ENCODE measurements at regions not wholly inside any gene's neighbourhood (a gene's known extent, or its start where the extent isn't known, plus 50 kb on each side); places are given as distances from the start of the nearest gene placed in this dataset.

DNA sequence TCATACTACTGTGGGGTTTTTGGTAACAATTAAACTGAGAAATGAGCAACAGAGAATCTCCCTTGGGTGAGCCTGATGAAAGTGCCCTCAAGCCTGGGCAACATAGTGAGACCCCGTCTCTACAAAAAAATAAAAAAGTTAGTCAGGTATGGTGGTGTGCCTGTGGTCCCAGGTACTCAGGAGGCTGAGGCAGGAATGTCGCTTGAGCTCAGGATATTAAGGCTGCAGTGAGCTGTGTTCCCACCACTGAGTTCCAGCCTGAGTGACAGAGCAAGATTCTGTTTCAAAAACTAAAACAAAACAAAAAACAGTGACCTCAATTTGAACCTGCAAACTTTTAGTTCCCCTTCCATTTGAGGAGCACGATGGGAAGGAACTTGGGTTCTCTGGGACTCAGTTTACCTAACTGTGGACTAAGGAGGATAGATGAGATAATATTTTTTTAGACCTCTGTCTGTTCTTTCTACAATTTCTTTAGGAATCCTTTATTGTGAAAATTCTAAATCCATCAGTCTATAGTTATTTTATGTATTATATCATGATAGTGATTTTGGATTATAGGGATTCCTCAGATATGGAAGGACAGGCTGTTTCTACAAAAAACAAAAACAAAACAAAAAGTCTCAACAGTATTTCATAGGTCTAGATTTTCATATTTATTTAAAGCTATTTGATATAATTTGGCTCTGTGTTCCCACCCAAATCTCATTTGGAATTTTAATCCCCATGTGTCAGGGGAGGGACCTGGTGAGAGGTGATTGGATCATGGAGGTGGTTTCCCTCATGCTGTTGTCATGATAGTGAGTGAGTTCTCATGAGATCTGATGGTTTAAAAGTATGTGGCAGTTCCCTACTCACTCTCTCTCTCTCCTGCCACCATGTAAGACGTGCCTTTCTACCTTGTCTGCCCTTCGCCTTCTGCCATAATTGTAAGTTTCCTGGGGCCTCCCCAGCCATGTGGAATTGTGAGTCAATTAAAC is 178.6 kb downstream of the MYCN start:
- no peak overlapping the region for H3K4me3 ChIP-seq (ENCODE audit: low read length)
- no peaks in the 10 kb centered on the region for H3K4me1 ChIP-seq (ENCODE audit: insufficient read depth, low read length)
- no peaks in the 10 kb centered on the region for H3K9me3 ChIP-seq (ENCODE audit: low read depth, low read length)
- no peaks in the 10 kb centered on the region for H3K27me3 ChIP-seq (ENCODE audit: insufficient read depth, low read length)

DNA sequence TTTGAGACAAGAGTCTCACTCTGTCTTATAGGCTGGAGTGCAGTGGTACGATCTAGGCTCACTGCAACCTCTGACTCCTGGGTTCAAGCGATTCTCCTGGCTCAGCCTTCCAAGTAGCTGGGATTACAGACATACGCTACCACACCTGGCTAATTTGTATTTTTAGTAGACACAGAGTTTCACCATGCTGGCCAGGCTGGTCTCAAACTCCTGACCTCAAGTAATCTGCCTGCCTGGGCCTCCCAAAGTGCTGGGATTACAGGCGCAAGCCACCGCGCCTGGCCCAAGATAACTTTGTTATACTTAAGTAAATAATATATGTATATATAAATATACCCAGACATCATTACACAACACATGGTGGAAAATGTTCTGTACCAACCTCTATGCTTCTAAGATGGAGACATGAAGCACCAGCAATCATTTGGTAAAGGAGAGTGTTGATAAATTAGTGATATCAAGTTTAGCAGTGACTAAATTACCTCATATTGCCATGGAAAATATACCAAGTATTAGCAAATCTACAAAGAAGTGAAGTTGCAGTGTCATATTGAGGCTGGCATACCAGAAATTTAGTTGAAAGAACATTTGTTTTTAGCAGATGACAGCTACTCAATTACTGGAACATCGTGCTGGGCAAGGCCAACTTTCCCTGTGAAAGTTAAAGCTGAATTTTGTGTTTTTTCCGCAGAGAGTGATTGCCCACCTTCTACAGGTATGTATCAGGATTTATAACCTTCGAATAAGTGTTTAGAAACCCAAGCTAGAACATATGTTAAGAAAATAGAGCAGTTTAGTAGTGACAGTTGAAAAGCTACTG is 177.7 kb downstream of the MYCN start:
- H3K4me3 ChIP-seq (ENCODE audit: low read length) = no peak overlapping the region
- H3K9me3 ChIP-seq (ENCODE audit: low read depth, low read length) = no peaks in the 10 kb centered on the region

DNA sequence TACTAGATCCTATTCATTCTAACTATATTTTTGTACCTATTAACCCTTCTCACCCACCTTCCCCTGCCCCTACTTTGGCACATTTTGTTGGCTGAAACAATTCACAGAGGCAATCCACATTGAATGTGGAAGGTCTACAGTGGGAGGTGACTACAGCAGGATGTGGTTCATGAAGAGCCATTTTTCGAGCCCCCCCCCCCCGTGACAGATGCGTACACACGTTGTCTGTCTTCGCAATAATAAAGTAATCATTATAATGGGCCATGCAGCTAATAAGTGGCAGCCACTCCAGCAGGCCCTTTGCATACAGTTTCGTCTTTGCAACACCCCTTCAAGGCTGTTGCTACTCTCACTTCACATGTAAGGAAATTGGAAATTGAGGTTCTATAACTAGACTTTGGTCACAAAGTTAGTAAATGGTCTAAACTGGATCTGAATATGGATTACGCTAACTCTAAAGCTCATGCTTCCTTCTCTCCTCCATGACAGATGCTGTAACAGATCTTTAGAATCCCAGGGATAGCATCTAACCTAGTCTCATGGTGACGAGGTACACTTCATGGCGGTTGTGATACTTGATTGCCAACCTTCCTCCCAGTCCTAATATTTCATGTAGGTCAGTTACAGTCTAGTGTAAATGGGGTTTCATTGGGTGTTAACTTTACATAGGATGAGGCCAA is 176.8 kb downstream of the MYCN start:
- Histone ChIP-seq H3K27me3 (ENCODE audit: insufficient read depth, low read length) (no peaks in the 10 kb centered on the region), H3K4me3 (ENCODE audit: low read length) (no peak overlapping the region), H3K4me1 (ENCODE audit: insufficient read depth, low read length) (no peaks in the 10 kb centered on the region), H3K9me3 (ENCODE audit: low read depth, low read length) (no peaks in the 10 kb centered on the region)

More for the DNA sequence above, 177.7 kb downstream of the MYCN start:
- Histone ChIP-seq H3K27me3 (ENCODE audit: insufficient read depth, low read length) (no peaks in the 10 kb centered on the region), H3K4me1 (ENCODE audit: insufficient read depth, low read length) (no peaks in the 10 kb centered on the region)

DNA sequence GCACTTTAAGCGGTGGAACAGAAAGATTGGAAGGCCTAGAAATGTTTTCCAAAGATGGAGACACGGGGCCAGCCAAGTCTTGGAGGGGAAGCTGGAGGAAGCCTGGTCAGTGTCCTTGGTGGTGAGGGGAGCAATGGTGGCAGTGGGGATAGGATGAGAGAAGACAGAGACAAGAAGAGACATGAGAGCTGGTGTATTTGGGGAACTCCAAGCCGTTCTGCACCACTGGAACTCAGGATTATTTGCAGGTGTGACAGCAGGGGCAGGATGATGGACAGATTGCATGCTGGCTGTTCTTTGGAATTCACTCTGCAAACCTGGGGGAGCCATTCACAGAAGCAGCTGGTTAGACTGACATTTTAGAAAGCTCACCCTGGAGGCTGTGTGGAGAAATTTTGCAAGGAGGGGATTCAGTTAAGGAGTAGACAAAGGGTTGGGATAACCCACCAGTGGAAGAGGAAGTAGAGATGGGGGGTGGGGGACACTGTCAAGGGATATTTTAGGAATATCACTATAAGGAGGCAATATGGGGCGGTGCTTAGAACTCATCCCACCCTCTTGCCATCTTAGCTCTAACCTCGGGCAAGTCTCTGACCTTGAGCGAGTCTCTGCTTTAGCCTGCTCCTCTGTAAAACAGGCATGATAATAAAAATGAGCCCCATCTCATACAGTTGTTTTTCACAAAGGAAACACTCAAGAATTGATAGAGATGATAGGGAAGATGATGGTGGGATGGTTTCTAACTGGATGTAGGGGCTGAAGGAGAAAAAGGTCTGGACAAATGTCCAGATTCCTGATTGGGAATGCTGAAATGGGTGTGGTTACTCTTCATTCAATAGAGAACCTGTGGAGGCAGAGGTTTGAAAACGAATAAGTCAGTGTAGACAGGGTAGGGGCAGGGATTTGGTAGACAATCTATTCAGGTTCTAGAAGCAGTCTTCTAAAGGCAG is 175.8 kb downstream of the MYCN start:
- Histone ChIP-seq H3K9me3 (ENCODE audit: low read depth, low read length) (no peaks in the 10 kb centered on the region), H3K27me3 (ENCODE audit: insufficient read depth, low read length) (no peaks in the 10 kb centered on the region), H3K4me1 (ENCODE audit: insufficient read depth, low read length) (no peaks in the 10 kb centered on the region), H3K4me3 (ENCODE audit: low read length) (no peak overlapping the region)

DNA sequence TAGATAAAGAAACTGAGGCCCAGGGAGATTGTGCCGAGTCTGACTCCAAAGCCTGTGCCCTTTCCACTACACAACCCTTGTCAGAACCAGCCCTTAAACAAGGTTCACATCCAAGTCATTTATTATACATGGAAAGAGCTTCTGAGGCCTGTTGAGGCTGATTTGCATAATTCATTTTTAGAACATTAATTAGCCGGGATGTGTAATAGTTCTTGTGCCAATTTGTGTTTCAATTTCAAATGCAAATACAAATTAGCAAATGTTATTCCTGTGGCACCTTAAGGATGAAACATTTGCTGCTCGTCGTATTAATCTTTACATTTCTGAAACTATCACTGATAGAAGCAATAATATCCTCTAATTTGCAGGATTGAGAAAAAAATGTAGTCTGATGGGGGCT is 174.9 kb downstream of the MYCN start:
- Histone ChIP-seq H3K9me3 (ENCODE audit: low read depth, low read length) (no peaks in the 10 kb centered on the region), H3K4me3 (ENCODE audit: low read length) (no peak overlapping the region), H3K4me1 (ENCODE audit: insufficient read depth, low read length) (no peaks in the 10 kb centered on the region), H3K27me3 (ENCODE audit: insufficient read depth, low read length) (no peaks in the 10 kb centered on the region)

DNA sequence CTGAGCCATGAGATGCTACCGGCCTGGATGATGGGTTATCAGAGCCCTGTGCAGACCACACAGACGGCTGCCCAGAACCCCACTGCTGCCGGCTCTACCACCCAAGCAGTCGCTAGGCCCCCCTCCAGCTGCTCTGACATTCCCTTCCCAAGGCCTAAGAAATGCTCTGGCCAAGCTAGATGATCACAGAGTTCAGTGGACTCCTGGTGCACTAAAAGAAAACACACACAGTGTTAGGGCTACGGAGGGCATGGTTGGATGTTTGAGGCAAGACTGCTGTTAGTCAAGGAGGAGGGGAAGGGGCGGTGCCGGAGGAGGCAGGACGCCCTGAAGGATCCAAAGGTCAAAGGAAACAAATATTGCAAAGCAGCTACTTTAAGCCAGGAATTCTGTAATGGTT is 174.5 kb downstream of the MYCN start:
- Histone ChIP-seq H3K27me3 (ENCODE audit: insufficient read depth, low read length) (no peaks in the 10 kb centered on the region), H3K4me3 (ENCODE audit: low read length) (no peak overlapping the region), H3K4me1 (ENCODE audit: insufficient read depth, low read length) (no peaks in the 10 kb centered on the region), H3K9me3 (ENCODE audit: low read depth, low read length) (no peaks in the 10 kb centered on the region)

DNA sequence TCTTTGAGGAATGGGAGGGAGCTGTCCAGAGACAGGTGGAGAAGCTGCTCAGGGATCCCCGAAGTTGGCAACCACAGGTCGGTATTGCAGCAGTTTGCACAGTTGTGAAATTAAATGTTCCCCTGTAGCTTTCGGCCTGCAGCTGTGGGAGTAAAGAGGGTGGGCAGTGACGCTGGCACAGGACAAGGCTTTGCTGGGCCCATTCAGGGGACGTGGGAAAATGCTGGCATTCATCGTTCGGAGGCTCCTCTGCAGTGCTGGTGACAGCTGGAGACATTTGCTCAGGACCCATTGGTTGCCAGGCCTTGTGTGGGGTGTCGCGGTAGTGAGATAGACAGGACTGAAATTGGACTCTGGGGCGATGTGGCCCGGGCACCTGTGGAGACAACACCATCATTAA is 173.7 kb downstream of the MYCN start:
- no peaks in the 10 kb centered on the region for H3K9me3 ChIP-seq (ENCODE audit: low read depth, low read length)
- H3K4me1 ChIP-seq (ENCODE audit: insufficient read depth, low read length) = no peaks in the 10 kb centered on the region
- H3K27me3 ChIP-seq (ENCODE audit: insufficient read depth, low read length) = no peaks in the 10 kb centered on the region
- no peak overlapping the region for H3K4me3 ChIP-seq (ENCODE audit: low read length)

DNA sequence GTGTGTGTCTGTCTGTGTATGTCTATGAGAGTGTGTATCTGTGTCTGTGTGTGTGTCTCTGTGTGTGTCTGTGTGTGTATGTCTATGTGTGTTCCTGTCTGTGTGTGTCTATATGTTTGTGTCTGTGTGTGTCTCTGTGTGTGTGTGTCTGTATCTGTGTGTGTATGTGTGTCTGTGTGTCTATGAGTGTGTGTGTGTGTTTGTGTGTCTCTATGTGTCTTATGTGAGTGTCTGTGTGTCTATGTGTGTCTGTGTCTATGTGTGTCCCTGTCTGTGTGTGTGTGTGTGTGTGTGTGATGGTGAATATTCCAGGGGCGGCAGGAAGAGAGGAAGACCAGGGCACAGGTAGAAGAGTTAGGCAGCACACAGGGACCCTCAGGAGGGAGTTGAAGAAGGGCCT is 173.2 kb downstream of the MYCN start:
- Histone ChIP-seq H3K4me1 (ENCODE audit: insufficient read depth, low read length) (no peaks in the 10 kb centered on the region), H3K9me3 (ENCODE audit: low read depth, low read length) (no peaks in the 10 kb centered on the region), H3K27me3 (ENCODE audit: insufficient read depth, low read length) (no peaks in the 10 kb centered on the region), H3K4me3 (ENCODE audit: low read length) (no peak overlapping the region)

DNA sequence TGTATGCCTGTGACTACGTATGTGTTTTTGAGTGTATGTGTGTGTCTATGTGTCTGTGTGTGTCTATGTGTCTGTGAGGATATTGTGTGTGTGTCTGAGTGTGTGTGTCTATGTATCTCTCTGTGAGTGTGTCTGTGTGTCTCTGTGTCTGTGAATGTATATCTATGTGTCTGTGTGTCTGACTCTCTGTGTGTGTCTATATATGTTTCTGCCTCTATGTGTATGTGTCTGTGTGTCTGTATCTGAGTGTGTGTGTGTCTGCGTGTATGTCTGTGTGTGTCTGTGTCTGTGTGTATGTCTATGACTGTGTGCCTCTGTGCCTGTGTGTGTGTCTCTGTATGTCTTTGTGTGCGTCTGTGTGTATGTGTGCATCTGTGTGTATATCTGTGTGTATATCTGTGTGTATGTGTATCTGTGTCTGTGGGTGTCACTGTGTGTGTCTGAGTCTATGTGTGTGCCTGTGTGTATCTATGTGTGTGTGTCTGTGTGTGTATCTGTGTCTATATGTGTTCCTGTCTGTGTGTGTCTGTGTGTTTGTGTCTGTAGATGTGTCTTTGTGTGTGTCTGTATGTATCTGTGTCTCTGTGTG is 172.7 kb downstream of the MYCN start:
- Histone ChIP-seq H3K4me3 (ENCODE audit: low read length) (no peak overlapping the region), H3K9me3 (ENCODE audit: low read depth, low read length) (no peaks in the 10 kb centered on the region), H3K4me1 (ENCODE audit: insufficient read depth, low read length) (no peaks in the 10 kb centered on the region), H3K27me3 (ENCODE audit: insufficient read depth, low read length) (no peaks in the 10 kb centered on the region)

DNA sequence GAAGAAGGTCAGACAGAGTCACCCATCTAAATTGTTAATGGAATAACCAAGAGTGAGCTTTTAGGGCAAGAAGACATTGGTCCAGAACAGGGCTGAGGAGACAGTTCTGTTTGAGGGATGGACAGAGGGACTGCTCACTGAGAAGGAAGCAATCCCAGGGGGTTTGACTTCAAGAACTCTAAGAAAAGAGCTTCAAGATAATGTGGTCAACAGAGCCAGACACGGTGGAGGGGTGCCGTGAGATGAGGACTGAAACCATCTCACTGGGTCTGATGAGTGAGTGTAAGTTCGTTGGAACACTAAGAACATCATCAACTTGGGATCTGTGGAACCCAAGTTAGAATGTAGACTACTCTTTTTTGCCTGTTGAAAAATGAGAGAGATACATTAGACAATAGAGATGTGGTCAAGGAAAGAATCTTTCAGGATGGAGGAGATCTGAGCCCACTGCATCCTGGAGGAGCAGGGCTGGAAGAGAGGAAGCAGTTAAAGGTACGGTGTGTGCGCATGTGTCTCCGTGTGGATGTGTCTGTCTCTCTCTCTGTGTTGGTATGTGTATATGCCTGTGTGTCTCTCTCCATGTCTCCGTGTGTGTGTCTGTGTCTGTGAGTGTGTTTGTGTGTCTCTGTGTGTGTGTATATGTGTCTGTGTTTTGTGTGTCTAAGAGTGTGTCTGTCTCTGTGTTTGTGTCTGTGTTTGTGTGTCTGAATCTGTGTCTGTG is 172.1 kb downstream of the MYCN start:
- H3K4me1 ChIP-seq (ENCODE audit: insufficient read depth, low read length) = no peaks in the 10 kb centered on the region
- no peaks in the 10 kb centered on the region for H3K27me3 ChIP-seq (ENCODE audit: insufficient read depth, low read length)
- no peak overlapping the region for H3K4me3 ChIP-seq (ENCODE audit: low read length)
- H3K9me3 ChIP-seq (ENCODE audit: low read depth, low read length) = no peaks in the 10 kb centered on the region

DNA sequence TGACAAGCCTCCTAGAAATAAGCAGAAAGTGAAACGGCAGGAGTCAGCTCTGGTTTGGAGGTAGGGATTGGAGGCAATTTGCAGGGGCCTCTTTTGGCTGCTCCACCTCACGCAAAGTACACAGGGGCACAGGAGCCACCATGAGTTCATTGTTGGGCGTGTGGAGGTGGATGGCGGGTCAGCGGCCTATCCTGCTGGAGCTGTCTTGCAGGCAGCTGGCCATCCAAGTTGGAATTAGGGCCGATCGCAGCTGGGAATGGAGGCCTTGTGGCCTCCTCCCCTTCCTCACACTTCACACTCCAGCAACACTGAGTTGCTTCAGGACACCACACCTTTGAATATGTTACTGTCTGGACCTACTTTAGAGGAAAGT is 171.5 kb downstream of the MYCN start:
- Histone ChIP-seq H3K9me3 (ENCODE audit: low read depth, low read length) (no peaks in the 10 kb centered on the region), H3K4me1 (ENCODE audit: insufficient read depth, low read length) (no peaks in the 10 kb centered on the region), H3K27me3 (ENCODE audit: insufficient read depth, low read length) (no peaks in the 10 kb centered on the region), H3K4me3 (ENCODE audit: low read length) (no peak overlapping the region)

DNA sequence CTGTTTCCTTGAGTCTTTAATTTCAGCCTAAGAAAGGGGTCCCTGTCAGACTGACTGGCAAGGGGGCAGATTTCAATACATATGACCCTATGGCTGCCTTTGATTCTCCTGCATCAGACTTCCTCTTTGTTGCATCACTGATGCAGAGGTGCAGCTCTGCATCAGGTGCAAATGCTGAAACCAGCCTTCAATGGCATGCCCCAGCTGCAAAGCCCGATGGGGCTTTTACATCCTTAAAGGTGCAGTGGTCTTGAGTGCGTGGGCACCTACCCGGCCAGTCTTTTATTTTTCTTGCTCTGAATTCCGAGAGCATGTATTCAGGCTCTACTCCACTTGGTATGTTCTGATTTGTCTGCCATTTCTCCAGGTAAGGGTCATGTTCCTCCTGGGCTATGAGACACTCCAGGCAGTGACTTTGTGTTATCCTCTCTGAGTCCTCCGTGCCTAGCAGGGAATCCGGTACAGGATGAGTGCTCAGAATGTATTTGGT is 169.5 kb downstream of the MYCN start:
- H3K4me1 ChIP-seq (ENCODE audit: insufficient read depth, low read length) = no peaks in the 10 kb centered on the region
- H3K27me3 ChIP-seq (ENCODE audit: insufficient read depth, low read length) = no peaks in the 10 kb centered on the region
- no peaks in the 10 kb centered on the region for H3K9me3 ChIP-seq (ENCODE audit: low read depth, low read length)
- no peak overlapping the region for H3K4me3 ChIP-seq (ENCODE audit: low read length)

DNA sequence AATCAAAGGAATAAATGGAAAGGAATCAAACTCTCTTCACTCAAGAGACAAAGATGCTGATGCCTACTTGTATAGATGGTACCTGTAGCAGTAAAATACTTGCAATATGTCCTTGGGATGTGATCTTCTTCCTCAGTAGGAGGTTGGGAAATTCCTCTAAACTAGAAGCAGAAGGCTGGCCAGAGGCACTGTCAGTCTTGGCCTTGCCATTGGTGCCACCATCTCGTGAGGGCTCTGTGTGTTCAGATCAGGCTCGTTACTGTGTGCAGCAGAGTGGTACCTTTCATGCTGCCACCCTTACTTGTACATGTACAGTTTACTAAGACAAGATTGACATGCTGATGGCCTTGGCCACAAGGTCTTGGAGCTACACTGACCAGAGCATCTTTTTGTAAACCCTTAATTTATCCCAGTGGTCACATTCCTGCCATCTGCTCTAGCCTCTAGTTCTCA is 169.0 kb downstream of the MYCN start:
- H3K9me3 ChIP-seq (ENCODE audit: low read depth, low read length) = no peaks in the 10 kb centered on the region
- H3K4me3 ChIP-seq (ENCODE audit: low read length) = no peak overlapping the region
- no peaks in the 10 kb centered on the region for H3K27me3 ChIP-seq (ENCODE audit: insufficient read depth, low read length)
- H3K4me1 ChIP-seq (ENCODE audit: insufficient read depth, low read length) = no peaks in the 10 kb centered on the region
